Esophagus muscularis mucosa (tissue), 4 donors: ENCODE measurements at regions not wholly inside any gene's neighbourhood (a gene's known extent, or its start where the extent isn't known, plus 50 kb on each side); places are given as distances from the start of the nearest gene placed in this dataset.

Source experiments
- DNase-seq: peaks from one replicate; pipeline ENCODE4 v3.0.0-alpha.2; 2017; ENCODE audit errors: extremely low spot score
- H3K27ac ChIP-seq, 4 donors: fragments of 200-600 bp; sonication (generic); replicated peaks in 1 of 4; 1 replicate in 3 of 4; 2 replicates in 1 of 4; pipeline ENCODE4 v1.5.1; 2016 to 2019; ENCODE audit warnings: mild to moderate bottlenecking in 1 of 4
- H3K27me3 ChIP-seq, 4 donors: fragments of 200-600 bp; sonication (generic); one replicate each; pipeline versions ENCODE4 v1.5.1 to v1.6.0; 2016 to 2019
- H3K36me3 ChIP-seq, 4 donors: fragments of 200-600 bp; sonication (generic); one replicate each; pipeline ENCODE4 v1.5.1; 2016 to 2019
- H3K4me1 ChIP-seq, 4 donors: fragments of 200-600 bp; sonication (generic); one replicate each; pipeline ENCODE4 v1.5.1; 2016 to 2019
- H3K4me3 ChIP-seq, 4 donors: fragments of 200-600 bp; sonication (generic); 1 replicate in 2 of 4; 2 replicates in 2 of 4; pipeline ENCODE4 v1.5.1; 2016 to 2019; ENCODE audit warnings: mild to moderate bottlenecking in 4 of 4, moderate library complexity in 1 of 4
- H3K9me3 ChIP-seq, 4 donors: fragments of 200-600 bp; sonication (generic); 1 replicate in 3 of 4; 2 replicates in 1 of 4; pipeline ENCODE4 v1.5.1; 2016 to 2019
- EP300 ChIP-seq: sonication (generic); formaldehyde crosslinking; IDR thresholded peaks from one replicate; pipeline ENCODE4 v1.6.1; 2017; ENCODE audit warnings: antibody characterized with exemption
- POLR2A ChIP-seq: fragments of 450-650 bp; IDR thresholded peaks from one replicate; pipeline ENCODE4 v1.6.1; 2017; ENCODE audit warnings: antibody characterized with exemption, moderate library complexity, mild to moderate bottlenecking, low read depth
- POLR2AphosphoS5 ChIP-seq, 2 donors: sonication (generic); formaldehyde crosslinking; IDR thresholded peaks; one replicate each; pipeline ENCODE4 v1.6.1; 2017; ENCODE audit warnings: antibody characterized with exemption in 2 of 2
- WGBS: methylation state at CpG from one replicate; pipeline ENCODE4 v1.1.5; 2018; 5-methylcytosine and 5-hydroxymethylcytosine counted together
- intact Hi-C: fragments of 100-400 bp; cut with DNase I; formaldehyde crosslinking; loops from one replicate; pipeline ENCODE4 v1.15.1; 2023
- TF ChIP-seq, protein P1 (sequence below), 3 experiments: fragments of 200-600 bp in 2 of 3; fragments of 450-650 bp in 1 of 3; sonication (generic) in 2 of 3; IDR thresholded peaks; one replicate each; pipeline ENCODE4 v1.5.1; 2017 to 2019; ENCODE audit warnings: antibody characterized with exemption in 3 of 3, mild to moderate bottlenecking in 2 of 3, moderate library complexity in 1 of 3

DNA sequence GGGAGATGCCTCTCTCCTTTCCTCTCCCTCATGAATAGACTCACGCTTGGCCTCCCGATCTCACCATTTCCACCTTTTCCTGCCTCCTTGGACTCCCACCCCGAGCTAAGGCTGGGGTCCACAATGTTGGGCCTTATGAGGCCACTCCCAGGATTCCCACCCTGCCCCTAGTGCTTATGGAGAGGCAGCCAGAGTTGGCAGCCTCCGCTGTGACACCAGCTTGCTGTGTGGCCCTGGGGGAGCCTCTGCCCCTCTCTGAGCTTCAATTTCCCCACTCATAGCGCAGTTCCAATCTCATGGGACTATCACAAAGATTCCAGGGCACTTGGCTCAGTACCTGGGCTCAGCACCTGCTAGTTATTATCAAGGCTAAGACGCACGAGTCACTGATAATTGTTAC is 118.7 kb upstream of the WNT4 start:
- WGBS: 85% methylated on average over 7 of the region's 7 CpGs
- H3K4me3 ChIP-seq: no peak overlapping the region
- intact Hi-C loops: no loop called here

DNA sequence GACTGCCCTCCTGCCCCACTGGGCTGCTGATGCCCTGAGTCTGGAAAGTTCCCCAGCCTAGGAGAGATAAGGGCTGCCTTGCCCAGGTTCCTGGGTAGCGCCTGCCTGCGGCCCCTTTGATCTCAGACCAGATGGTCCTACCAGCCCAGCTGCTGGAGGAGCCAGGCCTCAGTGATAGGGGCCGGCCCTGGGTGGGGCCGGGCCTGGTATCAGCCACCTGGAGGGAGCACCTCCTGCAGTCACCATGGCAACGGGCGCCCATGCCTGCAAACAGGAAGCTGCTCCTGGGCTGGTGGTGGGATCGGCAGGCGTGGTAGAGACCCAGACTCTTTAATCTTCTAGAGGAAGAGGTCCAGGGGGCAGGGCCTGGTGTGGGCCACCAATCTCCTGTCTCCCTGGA is 119.7 kb upstream of the WNT4 start:
- Histone ChIP-seq H3K4me3 (no peak overlapping the region), H3K27me3 (peaks cover 0 to 78% (median 0%) of the 10 kb centered on the region in 4 donors), H3K4me1 (no peaks in the 10 kb centered on the region), H3K36me3 (no peaks in the 10 kb centered on the region), H3K9me3 (no peaks in the 10 kb centered on the region), H3K27ac (no peak overlapping the region)
- TF ChIP-seq, protein P1, sequence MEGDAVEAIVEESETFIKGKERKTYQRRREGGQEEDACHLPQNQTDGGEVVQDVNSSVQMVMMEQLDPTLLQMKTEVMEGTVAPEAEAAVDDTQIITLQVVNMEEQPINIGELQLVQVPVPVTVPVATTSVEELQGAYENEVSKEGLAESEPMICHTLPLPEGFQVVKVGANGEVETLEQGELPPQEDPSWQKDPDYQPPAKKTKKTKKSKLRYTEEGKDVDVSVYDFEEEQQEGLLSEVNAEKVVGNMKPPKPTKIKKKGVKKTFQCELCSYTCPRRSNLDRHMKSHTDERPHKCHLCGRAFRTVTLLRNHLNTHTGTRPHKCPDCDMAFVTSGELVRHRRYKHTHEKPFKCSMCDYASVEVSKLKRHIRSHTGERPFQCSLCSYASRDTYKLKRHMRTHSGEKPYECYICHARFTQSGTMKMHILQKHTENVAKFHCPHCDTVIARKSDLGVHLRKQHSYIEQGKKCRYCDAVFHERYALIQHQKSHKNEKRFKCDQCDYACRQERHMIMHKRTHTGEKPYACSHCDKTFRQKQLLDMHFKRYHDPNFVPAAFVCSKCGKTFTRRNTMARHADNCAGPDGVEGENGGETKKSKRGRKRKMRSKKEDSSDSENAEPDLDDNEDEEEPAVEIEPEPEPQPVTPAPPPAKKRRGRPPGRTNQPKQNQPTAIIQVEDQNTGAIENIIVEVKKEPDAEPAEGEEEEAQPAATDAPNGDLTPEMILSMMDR (IDR thresholded peaks at IDR 0.05): no peak
- no peak for TF ChIP-seq POLR2A
- TF ChIP-seq EP300: no peak
- no peak for TF ChIP-seq POLR2AphosphoS5 (IDR thresholded peaks at IDR 0.05)
- no peak for DNase-seq
- 56% methylated on average over 7 of the region's 8 CpGs for WGBS
- intact Hi-C loops: no loop called here

More for the DNA sequence above, 118.7 kb upstream of the WNT4 start:
- Histone ChIP-seq H3K9me3 (no peaks in the 10 kb centered on the region), H3K36me3 (no peaks in the 10 kb centered on the region), H3K4me1 (no peaks in the 10 kb centered on the region), H3K27ac (no peak overlapping the region), H3K27me3 (peaks cover 0 to 78% (median 0%) of the 10 kb centered on the region in 4 donors)
- TF ChIP-seq, protein P1 (IDR thresholded peaks at IDR 0.05): no peak
- no peak for DNase-seq

- Histone ChIP-seq H3K27ac (no peak overlapping the region), H3K4me1 (no peaks in the 10 kb centered on the region), H3K27me3 (peaks cover 0 to 77% (median 0%) of the 10 kb centered on the region in 4 donors), H3K4me3 (no peak overlapping the region), H3K9me3 (no peaks in the 10 kb centered on the region), H3K36me3 (no peaks in the 10 kb centered on the region)
- intact Hi-C loops: no loop called here
- 78% methylated on average over 4 of the region's 10 CpGs for WGBS
- DNase-seq: no peak
- TF ChIP-seq, protein P1 (IDR thresholded peaks at IDR 0.05): no peak
- TF ChIP-seq EP300: no peak
- no peak for TF ChIP-seq POLR2A
- no peak for TF ChIP-seq POLR2AphosphoS5 (IDR thresholded peaks at IDR 0.05)
Measured at GRCh38 chr1:22263359-22263758, 120.5 kb upstream of the WNT4 start.

DNA sequence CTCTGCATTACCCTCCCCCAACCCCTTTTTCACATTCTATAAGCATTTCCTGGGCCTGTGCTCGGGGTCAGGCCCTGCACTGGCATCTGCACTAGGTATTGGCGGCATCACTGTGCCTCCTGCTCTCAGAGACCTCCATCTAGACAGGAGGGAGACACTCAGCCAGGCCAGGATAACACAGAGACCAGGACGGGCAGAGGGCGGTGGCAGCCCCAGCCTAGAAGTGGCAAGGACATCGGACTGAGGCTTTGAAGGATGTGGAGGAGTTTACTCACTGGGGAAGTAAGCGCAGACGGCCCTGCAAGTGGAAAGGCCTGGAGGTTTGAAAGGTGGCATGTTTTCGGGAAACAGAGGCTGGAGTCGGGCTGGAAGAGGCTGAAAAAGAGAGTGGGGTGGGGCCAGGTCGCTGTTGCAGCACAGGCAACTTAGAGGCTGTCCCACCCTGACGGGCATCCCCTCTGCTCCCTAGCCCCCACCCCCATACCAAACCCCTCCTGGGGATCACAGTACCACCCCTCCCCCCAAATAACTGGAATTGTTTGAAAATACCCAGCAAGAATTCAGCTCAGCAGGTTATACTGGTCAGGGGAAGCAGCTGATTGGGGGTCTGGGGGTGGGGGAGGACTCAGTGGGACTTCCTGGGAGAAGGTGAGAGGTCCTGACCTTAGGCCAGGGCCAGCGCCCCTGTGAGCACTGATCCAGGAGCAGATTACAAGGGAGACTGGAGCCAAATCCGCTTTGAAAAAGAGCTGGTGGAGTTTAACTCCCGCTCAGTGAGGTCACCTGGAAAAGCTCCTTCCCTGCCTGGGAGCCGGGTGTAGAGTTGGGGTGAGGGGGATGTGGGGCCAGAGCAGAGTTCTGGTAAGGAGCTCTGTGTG is 121.8 kb upstream of the WNT4 start:
- intact Hi-C loops: no loop called here
- H3K27me3 ChIP-seq: peaks cover 0 to 70% (median 0%) of the 10 kb centered on the region in 4 donors
- no peak overlapping the region for H3K4me3 ChIP-seq
- H3K4me1 ChIP-seq: no peaks in the 10 kb centered on the region
- no peaks in the 10 kb centered on the region for H3K9me3 ChIP-seq
- H3K27ac ChIP-seq: no peak overlapping the region
- TF ChIP-seq POLR2A: no peak
- no peak for TF ChIP-seq EP300
- TF ChIP-seq, protein P1 (IDR thresholded peaks at IDR 0.05): no peak
- no peak for TF ChIP-seq POLR2AphosphoS5 (IDR thresholded peaks at IDR 0.05)
- DNase-seq: no peak
- WGBS: 71% methylated on average over 14 of the region's 15 CpGs
- H3K36me3 ChIP-seq: no peaks in the 10 kb centered on the region
